DND-41 (cell line): ENCODE measurements at regions not wholly inside any gene's neighbourhood (a gene's known extent, or its start where the extent isn't known, plus 50 kb on each side); places are given as distances from the start of the nearest gene placed in this dataset.

Experiments
- ATAC-seq: fragments of 200-7000 bp; cut with Tn5 transposase; 3 replicates; pipeline ENCODE4 v1.9.1; 2021; ENCODE audit warnings: low read depth; ENCODE audit not compliant: insufficient read depth
- DNase-seq: peaks from one replicate; pipeline ENCODE4 v3.0.0-alpha.2; 2020
- H2AFZ ChIP-seq: 2 replicates; pipeline ENCODE4 v1.6.0; 2012; ENCODE audit warnings: low read depth, low read length
- H3K27ac ChIP-seq: 2 replicates; pipeline ENCODE4 v1.5.1; 2012; ENCODE audit warnings: low read length, inconsistent platforms
- H3K27me3 ChIP-seq: fragments of 200-600 bp; sonication (generic); 2 replicates; pipeline ENCODE4 v1.6.0; 2012; ENCODE audit warnings: low read length, mild to moderate bottlenecking, inconsistent platforms; ENCODE audit not compliant: insufficient read depth, poor library complexity
- H3K36me3 ChIP-seq: 2 replicates; pipeline ENCODE4 v1.5.1; 2012; ENCODE audit warnings: low read length, inconsistent platforms; ENCODE audit not compliant: insufficient read depth
- H3K4me1 ChIP-seq: 2 replicates; pipeline ENCODE4 v1.5.1; 2012; ENCODE audit warnings: mild to moderate bottlenecking, low read length; ENCODE audit not compliant: insufficient read depth
- H3K4me2 ChIP-seq: 2 replicates; pipeline ENCODE4 v1.6.0; 2012; ENCODE audit warnings: mild to moderate bottlenecking, moderate library complexity, low read length, inconsistent platforms; ENCODE audit not compliant: insufficient read depth
- H3K4me3 ChIP-seq, 2 experiments: fragments of 200-600 bp in 1 of 2; shearing (Covaris generic) in 1 of 2; 2 replicates each; pipeline ENCODE4 v1.5.1; 2012 to 2016; ENCODE audit warnings: inconsistent platforms in 2 of 2, low read length in 2 of 2, mild to moderate bottlenecking in 2 of 2, low read depth in 1 of 2, moderate library complexity in 1 of 2
- H3K79me2 ChIP-seq: 2 replicates; pipeline ENCODE4 v1.6.0; 2012; ENCODE audit warnings: low read length, inconsistent platforms; ENCODE audit not compliant: insufficient read depth
- H3K9ac ChIP-seq: 2 replicates; pipeline ENCODE4 v1.6.0; 2012; ENCODE audit warnings: low read depth, mild to moderate bottlenecking, inconsistent platforms, low read length, moderate library complexity
- H3K9me3 ChIP-seq: 2 replicates; pipeline ENCODE4 v1.5.1; 2012; ENCODE audit warnings: low read length, moderate library complexity, mild to moderate bottlenecking, inconsistent platforms; ENCODE audit not compliant: insufficient read depth, severe bottlenecking
- H4K20me1 ChIP-seq: 2 replicates; pipeline ENCODE4 v1.6.0; 2012; ENCODE audit warnings: low read length; ENCODE audit not compliant: insufficient read depth
- EZH2 ChIP-seq: IDR thresholded peaks from 3 replicates; pipeline ENCODE4 v1.6.1; 2012; ENCODE audit warnings: borderline replicate concordance, low read depth, mild to moderate bottlenecking, moderate library complexity, low read length, inconsistent platforms; ENCODE audit not compliant: severe bottlenecking
- TF ChIP-seq, protein P1 (sequence below): IDR thresholded peaks from 2 replicates; pipeline ENCODE4 v1.5.1; 2012; ENCODE audit warnings: borderline replicate concordance, low read length, moderate library complexity, mild to moderate bottlenecking; ENCODE audit not compliant: poor library complexity, severe bottlenecking; ENCODE audit errors: extremely low read depth

DNA sequence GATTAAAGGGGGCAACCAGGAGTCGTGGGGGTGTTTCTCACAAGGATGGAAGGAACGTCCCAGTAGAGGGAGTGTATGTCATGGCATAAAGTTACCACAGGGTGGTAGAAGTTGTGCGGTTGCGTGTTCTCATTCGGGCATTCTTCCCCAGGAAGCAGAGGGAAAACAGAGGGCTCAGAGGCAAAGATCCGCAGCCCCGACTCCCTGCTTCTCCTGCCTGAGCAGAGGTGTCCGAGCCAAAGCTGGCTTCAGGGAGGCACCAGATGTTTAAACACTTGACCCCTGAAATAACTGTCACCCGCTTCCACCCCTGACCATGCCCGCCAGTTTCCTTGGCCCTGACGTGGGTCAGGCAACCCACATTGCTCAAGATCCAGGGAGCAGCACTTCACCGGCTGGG, 83.7 kb downstream of the EN1 start:
- Histone ChIP-seq H3K27me3 (no peaks in the 10 kb centered on the region), H3K4me3 (no peak overlapping the region), H3K27ac (no peak overlapping the region), H3K9ac (no peak overlapping the region), H2AFZ (no peak overlapping the region), H3K4me1 (no peaks in the 10 kb centered on the region), H3K4me2 (no peak overlapping the region), H3K36me3 (no peaks in the 10 kb centered on the region), H3K79me2 (no peaks in the 10 kb centered on the region), H4K20me1 (no peaks in the 10 kb centered on the region), H3K9me3 (no peaks in the 10 kb centered on the region)
- ATAC-seq (no peak), DNase-seq (no peak)
- TF ChIP-seq, protein P1, sequence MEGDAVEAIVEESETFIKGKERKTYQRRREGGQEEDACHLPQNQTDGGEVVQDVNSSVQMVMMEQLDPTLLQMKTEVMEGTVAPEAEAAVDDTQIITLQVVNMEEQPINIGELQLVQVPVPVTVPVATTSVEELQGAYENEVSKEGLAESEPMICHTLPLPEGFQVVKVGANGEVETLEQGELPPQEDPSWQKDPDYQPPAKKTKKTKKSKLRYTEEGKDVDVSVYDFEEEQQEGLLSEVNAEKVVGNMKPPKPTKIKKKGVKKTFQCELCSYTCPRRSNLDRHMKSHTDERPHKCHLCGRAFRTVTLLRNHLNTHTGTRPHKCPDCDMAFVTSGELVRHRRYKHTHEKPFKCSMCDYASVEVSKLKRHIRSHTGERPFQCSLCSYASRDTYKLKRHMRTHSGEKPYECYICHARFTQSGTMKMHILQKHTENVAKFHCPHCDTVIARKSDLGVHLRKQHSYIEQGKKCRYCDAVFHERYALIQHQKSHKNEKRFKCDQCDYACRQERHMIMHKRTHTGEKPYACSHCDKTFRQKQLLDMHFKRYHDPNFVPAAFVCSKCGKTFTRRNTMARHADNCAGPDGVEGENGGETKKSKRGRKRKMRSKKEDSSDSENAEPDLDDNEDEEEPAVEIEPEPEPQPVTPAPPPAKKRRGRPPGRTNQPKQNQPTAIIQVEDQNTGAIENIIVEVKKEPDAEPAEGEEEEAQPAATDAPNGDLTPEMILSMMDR, result no peak
- TF ChIP-seq EZH2, result no peak

DNA sequence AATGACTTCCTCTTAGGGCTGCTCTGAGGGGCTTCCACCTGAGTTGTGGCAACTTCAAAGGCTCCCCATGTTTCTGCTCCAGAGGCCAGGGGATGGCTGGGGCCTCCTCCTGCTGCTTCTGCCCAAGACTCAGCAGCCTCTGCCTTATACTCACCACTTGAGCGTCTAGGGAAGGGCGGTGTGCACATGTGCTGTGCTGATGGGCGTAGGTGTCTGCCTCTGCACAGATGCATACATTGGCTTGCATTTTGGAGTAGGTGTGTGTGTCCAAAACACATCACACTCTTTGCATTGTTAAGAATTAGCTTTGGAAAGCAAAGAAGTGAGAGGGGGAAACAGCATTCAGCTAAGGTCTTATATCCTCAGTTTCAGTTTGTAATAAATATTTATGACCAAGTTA, 85.2 kb downstream of the EN1 start:
- H3K4me2 ChIP-seq, result no peak overlapping the region
- TF ChIP-seq, protein P1, result no peak
- no peak for TF ChIP-seq EZH2
- H3K9me3 ChIP-seq, result no peaks in the 10 kb centered on the region
- H3K27ac ChIP-seq, result no peak overlapping the region
- no peaks in the 10 kb centered on the region for H3K27me3 ChIP-seq
- no peak overlapping the region for H2AFZ ChIP-seq
- no peaks in the 10 kb centered on the region for H3K4me1 ChIP-seq
- H3K79me2 ChIP-seq, result no peaks in the 10 kb centered on the region
- no peaks in the 10 kb centered on the region for H3K36me3 ChIP-seq
- no peaks in the 10 kb centered on the region for H4K20me1 ChIP-seq
- no peak overlapping the region for H3K4me3 ChIP-seq
- no peak overlapping the region for H3K9ac ChIP-seq
- DNase-seq (no peak), ATAC-seq (no peak)

DNA sequence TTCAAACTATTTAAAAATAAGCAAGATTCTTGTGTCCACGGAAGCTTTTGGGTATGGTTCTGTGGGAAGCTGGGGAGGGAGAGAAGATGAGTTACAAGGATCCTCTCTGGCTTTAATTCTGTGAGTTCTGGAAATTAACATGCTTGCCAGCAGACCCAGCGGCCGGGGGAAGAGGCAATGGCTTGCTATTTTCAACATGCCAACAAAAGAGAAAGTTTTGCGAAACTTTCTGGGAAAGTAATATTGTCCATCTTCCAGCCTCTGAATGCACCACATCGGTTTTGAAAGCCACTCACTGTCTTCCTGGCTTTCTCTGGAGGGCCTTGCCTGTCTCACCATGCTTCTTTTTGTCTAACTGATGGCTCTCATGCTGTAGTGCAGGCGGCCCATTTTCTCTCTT, 85.7 kb downstream of the EN1 start:
- Histone ChIP-seq H3K36me3 (no peaks in the 10 kb centered on the region), H3K9me3 (no peaks in the 10 kb centered on the region), H3K4me2 (no peak overlapping the region), H3K9ac (no peak overlapping the region), H4K20me1 (no peaks in the 10 kb centered on the region), H2AFZ (no peak overlapping the region), H3K27me3 (no peaks in the 10 kb centered on the region), H3K4me3 (no peak overlapping the region), H3K79me2 (no peaks in the 10 kb centered on the region), H3K4me1 (no peaks in the 10 kb centered on the region), H3K27ac (no peak overlapping the region)
- TF ChIP-seq EZH2, result no peak
- TF ChIP-seq, protein P1, result no peak
- no peak for ATAC-seq
- no peak for DNase-seq

DNA sequence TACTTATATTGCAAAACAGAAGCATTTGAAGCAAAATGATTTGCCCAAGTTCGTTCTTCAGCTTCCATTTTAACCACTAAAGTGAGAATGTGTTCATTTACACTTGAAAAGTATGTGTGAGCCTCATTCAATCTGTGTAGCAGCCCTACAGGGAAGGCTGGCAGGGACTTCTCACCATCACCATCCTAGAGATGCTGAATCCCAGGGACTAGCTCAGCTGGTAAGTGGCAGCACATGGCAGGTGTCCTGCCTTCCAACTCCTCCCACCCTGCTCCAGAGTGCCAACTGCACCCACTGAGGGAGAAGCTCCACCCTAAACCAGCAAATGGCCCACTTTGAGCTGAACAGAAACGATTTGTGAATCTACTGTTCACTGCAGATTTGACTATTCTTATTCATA, 91.5 kb downstream of the EN1 start:
- no peak overlapping the region for H3K9ac ChIP-seq
- H2AFZ ChIP-seq, result no peak overlapping the region
- H3K27me3 ChIP-seq, result no peaks in the 10 kb centered on the region
- no peaks in the 10 kb centered on the region for H3K4me1 ChIP-seq
- no peak for ATAC-seq
- TF ChIP-seq EZH2, result no peak
- TF ChIP-seq, protein P1, result no peak
- no peaks in the 10 kb centered on the region for H4K20me1 ChIP-seq
- H3K27ac ChIP-seq, result no peak overlapping the region
- no peaks in the 10 kb centered on the region for H3K9me3 ChIP-seq
- no peak overlapping the region for H3K4me2 ChIP-seq
- no peak for DNase-seq
- no peaks in the 10 kb centered on the region for H3K79me2 ChIP-seq
- no peak overlapping the region for H3K4me3 ChIP-seq
- H3K36me3 ChIP-seq, result no peaks in the 10 kb centered on the region
